ENCODE measurements at regions not wholly inside any gene's neighbourhood (a gene's known extent, or its start where the extent isn't known, plus 50 kb on each side); places are given as distances from the start of the nearest gene placed in this dataset.

DNA sequence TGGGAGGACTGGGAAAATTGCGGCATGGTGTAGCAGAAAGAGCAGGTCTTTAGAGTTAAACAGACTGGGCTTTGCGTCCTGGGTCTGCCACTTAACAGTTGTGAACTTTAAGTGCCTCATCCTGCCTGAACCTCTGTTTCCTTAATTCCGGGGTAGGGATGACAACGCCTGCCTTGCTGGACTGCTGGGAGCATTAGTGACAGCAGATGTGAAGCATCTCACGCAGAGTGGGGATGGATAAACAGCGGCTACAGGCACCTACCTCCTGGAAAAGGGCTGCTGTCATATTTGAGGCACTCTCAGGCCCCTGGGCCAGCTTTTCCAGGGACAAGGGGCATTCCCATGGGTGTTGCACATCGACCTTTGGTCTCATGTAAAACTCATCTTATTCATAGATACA lies 572.2 kb downstream of the TBC1D22A start:
- TF ChIP-seq, protein P1, sequence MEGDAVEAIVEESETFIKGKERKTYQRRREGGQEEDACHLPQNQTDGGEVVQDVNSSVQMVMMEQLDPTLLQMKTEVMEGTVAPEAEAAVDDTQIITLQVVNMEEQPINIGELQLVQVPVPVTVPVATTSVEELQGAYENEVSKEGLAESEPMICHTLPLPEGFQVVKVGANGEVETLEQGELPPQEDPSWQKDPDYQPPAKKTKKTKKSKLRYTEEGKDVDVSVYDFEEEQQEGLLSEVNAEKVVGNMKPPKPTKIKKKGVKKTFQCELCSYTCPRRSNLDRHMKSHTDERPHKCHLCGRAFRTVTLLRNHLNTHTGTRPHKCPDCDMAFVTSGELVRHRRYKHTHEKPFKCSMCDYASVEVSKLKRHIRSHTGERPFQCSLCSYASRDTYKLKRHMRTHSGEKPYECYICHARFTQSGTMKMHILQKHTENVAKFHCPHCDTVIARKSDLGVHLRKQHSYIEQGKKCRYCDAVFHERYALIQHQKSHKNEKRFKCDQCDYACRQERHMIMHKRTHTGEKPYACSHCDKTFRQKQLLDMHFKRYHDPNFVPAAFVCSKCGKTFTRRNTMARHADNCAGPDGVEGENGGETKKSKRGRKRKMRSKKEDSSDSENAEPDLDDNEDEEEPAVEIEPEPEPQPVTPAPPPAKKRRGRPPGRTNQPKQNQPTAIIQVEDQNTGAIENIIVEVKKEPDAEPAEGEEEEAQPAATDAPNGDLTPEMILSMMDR (IDR thresholded peaks at IDR 0.05): no peak
- no peak for TF ChIP-seq POLR2AphosphoS5 (IDR thresholded peaks at IDR 0.05)
